ENCODE measurements at regions not wholly inside any gene's neighbourhood (a gene's known extent, or its start where the extent isn't known, plus 50 kb on each side); places are given as distances from the start of the nearest gene placed in this dataset.
"Not testable (repeated sequence)": the region's sequence is repeated elsewhere in the genome, so short reads cannot be mapped to it uniquely, and the experiment has no call there.

DNA sequence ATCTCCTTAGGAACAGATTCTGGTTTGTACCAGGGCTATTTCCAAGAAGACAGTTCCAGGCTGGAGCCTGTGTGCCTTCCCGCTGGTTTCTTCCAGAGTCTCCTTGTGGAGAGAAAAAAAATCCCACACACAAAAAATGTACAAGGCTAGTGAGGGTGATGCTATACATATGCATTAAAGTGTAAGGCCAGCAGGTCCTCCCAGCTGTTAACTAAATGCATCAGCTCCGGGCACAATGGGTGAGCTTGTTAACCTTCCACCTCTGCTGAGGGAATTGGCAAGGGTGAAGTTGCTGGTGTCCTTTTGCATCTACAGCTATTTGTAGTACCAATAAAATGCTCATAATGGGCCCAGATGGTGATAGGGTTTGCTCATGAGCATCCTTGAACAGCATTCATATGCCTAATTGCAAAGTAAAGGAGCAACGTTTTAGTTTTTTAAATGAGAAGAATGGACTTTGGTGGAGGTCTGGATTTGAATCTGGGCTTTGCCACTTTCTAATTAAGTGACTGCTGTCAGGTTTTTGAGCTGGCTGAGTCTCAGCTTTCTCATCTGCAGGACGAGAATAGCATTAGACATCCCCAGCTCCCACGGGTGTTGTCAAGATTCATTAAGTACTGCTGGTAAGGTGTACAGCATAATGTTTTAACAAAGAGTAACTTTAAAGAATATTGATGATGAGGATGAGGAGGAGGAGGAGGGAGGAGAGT lies 361.8 kb downstream of the QKI start:
- no peak for DNase-seq

DNA sequence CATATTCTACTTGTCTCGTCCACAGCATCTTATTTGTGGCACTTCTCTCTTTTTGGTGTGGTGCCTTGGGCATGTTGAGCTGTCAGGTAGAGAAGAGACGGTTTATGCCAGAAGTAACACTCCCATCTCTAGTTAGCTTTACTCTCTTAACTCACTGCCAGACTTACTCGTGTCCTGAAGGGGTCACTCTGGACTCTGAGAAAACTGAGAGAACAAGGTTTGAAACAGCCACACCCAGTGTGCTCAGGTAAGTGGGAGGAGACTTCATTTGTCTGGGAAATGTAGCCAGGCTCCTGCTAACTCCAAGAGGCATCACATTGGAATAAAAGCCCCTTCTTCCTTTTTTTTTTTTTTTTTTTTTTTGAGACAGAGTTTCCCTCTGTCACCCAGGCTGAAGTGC lies 360.8 kb downstream of the QKI start:
- peak in 1 of 3 experiments; percentile 13 for DNase-seq

DNA sequence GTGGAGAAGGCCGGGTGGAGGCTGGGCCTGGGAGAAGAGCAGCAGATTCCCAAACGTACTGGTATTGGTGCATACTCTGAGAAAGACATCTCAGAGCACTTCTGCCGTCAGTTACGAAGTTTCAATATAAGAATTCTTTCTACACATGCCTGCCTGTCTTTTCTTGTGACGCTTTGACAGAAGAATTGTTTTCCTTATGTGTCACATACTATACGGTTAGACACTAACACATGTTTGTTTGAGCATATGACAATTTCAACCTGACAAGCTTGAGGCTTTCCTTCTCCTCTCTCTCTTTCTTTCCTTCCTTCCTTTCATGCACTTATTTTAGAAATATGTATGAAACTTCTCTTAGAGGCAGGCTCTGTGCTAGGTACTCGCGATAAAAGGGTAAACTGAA lies 360.0 kb downstream of the QKI start:
- DNase-seq, result no peak

DNA sequence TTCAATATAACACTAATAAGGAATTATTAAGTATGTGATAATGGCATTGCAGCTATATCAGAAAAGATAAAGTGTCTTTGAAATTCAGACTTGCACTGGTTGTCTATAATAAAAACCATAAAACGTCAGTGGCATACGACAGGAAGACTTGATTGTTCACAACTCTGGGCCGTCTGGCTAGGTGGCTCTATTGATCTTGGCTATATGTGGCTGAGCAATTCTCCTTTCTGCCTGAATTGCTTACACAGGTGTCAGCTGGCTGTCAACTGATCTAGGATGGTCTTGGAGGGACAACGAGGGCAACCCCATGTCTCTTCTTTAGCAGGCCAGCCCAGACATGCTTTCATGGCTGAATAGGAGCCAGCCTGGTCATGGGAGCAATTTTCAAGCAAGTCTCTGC lies 359.1 kb downstream of the QKI start:
- DNase-seq, result no peak

DNA sequence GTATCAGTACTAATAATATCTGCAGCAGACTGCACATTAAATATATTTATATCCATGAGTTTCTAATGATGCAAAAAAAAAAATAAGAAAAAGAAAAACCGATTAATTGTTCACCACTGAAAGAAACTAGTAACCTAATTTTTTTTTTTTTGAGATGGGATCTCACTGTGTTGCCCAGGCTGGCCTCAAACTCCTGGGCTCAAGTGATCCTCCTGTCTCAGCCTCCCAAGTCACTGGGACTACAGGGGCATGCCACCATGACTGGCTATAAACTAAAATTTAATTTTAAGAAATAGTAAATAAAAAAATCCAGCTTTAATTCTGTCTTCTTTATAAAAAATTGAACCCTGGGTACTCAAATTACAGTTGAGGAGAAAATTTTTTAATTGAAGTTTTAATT lies 358.2 kb downstream of the QKI start:
- no peak for DNase-seq

DNA sequence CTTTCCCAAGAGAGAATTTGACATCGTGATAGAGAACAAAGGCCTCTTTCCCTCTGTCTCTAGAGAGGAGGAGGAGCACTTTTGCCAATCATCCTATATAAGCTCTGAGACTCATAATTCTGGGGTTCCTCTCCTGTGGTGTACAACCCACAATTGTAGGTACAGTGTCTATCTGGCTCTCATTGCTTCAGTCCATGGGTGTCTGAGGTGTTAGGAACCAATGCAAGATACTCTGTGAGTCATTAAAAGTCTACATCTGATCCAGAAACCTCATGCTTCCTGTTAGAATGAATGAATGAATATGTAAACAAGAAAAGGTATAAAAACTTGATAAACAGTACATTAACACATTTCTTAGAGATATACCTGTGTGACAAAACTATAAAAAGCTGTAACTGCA lies 356.7 kb downstream of the QKI start:
- DNase-seq, result no peak

DNA sequence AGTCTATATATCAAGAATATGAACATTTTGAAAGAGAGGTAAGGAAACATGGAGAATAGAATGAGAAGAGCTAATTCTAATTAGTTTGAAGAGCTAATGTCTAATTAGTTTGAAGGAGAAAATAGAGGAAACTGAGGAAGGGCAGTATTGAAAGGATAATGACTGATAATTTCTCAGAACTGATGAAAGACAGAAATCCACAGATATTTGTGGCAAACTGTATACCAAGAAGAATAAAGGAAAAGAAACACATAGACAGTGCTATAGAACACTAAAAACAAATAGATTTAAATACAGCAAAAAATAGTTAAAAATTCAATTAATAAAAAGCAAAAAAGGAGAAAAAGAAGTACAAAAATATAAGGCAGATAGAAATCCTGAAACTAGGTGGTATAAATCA lies 354.4 kb downstream of the QKI start:
- DNase-seq, result no peak

DNA sequence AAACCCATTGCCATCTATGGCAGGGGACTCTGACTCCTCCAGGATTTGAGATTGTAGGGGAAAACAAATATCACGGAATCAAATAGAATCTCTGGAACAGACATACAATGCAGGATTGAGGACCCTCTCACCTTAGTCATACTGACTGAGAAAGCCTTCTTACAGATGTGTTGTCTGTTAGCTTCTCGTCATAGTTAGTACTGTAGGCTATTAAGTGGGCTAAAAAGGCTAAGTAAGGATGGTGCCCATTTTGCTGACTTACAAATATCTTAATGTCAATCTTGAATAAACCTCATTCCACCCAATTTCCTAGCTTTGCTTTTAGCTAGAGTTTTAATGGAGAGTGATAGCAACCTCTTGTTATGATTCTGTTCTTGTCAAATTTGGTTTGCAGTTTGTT lies 352.4 kb downstream of the QKI start:
- DNase-seq, result no peak

DNA sequence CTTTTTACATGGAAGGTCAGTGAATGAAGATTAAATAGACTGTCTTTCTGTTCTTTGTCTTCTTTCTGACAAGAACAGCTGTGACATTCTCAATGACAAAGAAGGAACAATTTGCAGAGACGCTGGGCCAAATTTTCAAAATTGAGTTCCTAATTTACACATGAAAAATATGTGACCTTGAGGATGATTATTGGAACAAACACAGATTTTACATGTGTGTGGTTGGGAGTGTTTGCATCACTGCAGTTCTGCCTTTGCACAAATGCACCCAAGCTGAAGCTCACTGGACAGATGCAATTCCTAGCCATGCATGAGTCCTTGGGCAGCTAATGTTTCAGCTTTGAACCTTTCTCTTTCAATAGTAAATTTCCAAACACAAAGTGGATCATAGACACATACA lies 350.8 kb downstream of the QKI start:
- DNase-seq, result no peak

DNA sequence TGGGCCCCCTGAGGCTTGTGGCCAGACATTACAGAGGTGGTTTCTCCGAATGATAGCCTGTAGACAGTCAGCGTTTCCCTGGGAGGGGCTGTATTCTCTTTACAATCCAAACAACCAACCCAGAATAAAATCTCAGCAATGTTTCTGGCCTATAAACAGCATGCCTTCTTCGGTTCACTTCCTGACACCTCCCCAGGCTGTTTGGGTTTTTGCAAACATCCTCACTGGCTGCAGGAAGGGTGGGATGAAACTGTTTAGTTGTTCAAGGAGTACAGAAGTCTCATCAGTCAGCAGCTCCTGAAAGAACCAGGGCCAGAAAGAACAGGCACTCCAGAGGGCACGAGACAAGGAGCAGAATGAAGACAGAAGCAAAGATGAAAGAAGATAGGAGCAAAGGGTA lies 350.0 kb downstream of the QKI start:
- no peak for DNase-seq

DNA sequence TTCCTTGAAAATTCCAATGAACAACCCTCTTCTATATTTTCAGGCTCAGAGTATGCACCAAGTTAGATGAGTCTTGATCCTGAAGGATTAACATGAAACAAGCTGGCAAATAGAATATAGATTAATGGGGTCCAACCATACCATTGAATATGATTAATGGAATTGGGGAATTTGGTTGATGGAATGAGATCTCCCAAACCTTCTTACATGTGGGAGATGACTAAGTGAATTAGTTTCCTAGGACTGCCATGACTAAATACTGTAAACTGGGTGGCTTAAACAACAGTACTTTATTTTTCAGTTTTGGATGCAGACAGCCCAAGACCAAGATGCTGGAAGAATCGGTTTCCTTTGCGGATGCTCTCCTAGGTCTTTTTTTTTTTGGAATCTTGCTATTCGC lies 347.0 kb downstream of the QKI start:
- no peak for DNase-seq

DNA sequence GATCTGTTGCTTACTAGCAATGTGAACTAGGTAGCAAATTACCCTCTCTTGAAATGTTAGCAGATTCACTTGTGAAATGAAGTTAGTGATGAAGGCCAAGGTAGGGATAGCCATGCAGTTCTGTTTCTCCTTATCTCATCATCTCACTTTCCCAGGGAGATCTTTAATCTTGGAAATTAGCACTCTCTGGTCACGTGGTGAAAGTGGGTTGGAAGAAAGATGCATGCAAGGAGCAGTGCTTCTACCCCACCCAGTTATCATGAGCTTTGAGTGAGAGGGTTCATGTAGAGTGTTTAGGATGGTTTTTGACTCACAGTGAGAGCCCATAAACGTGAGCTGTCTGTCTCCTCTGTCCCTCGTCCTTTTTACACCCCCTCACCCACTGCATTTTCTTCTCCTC lies 346.3 kb downstream of the QKI start:
- DNase-seq, result no peak

DNA sequence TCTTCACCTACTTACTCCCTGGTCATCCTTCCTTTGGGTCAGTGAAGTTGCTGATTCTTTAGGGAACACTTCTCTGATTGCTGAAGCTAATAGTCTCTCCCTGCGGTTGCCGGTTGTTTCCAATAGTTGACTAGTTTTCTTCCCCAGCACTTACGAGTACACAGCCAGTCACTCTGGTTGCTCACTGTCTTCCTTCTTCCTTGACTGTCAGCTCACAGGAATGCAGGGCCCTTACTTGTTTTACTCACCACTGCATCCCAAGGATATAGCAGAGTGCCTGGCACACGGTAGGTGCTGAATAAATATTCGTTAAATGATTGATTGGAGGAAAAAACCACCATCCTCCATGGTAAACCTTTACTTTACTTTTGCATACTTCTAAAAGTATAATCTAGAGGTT lies 345.0 kb downstream of the QKI start:
- DNase-seq, result no peak

DNA sequence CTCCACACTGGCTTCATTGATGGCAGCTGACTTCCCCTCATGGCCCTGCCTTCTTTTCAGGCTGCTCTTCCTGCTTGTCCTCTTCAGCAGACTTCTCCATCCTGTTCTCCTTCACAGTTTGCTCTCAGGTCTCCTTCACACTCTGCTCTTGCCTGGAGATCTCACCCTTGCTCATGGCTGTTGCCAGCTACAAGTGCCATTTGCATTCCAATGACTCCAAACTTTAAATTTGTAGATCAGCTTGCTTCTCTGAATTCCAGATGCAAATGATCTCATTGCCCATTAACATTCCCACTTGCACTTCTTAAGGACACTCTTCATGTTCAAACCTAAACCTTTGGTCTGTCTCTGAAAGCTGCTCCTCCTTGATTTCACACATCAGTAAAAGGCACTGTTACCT lies 343.0 kb downstream of the QKI start:
- DNase-seq, result no peak

DNA sequence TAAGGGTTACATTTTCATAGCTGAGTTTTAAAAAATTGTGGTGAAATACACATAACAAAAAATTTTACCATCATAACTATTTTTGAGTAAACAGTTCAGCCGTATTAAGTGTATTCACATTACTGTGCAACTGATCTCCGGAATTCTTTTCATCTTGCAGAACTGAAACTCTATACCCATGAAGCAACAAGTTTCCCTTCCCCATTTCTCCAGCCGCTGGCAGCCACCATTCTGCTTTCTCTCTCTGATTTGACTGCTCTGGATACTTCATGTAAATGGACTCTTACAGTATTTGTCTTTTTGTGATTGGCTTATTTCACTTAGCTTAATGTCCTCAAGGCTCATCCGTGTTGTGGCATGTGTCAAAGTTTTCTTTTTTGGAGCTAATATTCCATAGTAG lies 341.6 kb downstream of the QKI start:
- no peak for DNase-seq

DNA sequence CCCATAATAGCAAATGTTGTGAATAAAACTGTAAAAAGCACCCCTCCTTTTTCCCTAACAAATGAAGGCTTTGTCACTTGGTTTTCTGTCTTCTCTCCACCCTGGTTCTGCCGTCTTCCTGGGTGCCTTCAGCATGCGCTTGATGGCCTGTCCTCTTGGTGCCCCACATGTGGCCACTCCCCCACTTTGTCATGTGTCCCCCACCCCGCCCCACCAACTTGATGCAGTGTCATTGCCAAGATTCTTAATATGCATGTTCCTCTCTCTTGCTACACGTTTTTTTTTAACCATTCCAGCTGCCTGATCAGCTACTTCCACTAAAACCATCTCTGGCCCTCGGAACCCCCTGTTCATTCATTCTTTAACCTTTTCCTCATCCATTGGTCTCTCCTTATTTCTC lies 340.3 kb downstream of the QKI start:
- DNase-seq, result no peak

DNA sequence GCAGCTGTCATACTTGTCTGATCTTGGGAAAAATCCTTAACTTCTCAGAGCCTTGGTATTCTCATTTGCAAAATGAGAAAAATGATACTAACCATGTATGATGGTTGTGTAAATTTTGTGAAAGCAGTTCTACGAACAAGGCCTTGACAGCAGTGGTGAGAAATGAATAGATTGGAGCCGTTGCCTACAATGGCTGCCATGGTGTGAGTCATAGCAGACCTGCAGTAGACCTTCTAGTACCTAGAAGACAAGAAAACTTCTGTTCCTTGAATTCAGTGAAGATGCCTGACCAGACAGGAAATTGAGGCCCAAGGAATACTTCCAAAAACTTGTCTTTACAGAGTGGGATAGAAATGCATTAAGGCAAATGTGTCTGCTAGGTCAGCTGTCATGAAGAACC lies 338.9 kb downstream of the QKI start:
- no peak for DNase-seq

DNA sequence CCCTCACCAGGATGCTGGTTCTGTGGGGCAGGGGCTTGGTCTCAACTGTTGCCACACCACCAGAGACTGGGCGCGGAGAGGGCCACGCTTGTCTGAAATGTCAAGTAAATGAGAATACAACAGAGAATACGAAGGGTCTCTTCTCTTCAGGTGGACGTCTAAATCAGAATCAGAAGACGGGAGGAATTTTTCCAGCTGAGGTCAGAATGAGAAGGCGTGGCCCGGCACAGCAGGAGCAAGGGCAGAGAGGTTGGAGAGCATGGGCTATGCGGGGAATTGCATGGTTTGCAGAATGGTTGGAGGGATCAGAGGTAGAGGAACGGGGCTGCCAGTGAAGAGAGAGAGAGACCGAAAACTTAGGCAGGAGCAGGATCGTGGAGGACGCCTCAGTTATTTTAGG lies 337.9 kb downstream of the QKI start:
- no peak for DNase-seq

DNA sequence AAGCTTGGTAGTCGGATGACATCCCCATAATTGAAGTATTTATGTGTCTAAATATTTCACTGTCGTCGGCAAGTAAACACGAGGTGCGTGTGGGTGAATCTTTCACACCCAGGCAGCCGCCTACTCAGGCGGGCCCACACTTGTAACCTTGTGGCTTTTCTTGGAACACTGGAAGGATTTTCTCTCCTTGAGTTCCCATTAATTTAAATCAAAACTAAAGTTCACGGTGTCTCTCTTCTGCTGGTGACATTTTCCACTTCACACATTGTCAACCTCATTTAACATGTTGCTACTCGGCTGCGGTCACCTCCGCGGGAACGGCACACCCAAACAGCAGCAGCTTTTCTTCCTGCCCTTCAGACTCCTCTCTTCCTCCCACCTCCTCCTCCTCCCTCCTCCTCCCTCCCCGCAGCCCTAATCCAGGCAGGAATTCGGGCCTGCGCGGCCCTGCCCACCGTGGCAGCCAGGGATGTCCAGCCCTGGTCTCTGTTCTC lies 336.6 kb downstream of the QKI start:
- DNase-seq, result no peak

DNA sequence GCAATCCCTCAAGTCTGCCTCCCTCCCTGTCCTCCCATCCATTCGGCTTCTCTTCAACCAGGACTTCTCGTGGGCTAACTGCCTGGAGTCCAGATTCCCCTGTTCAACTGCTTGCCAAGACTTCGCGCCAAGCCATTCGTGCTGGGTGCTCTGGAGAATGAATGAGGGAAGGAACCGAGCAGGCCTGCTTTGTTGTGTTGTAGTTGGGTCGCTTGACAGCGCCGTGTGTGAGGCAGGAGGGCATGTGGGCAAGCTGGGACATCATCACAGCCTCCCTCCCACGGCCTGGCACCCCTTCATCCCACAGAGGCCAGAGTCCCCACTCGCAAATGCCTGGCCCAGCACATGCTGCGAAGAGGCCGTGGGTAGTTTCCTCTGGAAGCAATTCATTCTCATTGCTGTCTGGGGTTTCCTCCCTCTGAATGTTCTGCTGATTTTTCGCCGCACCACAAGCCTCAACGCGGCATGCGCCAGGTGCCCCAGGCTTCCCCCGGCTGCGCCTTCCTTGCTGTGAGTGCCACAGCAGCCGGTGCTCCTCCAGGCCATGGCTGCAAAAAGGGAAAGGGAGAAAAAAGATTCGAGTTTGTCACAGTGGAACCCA lies 336.0 kb downstream of the QKI start:
- no peak for DNase-seq

DNA sequence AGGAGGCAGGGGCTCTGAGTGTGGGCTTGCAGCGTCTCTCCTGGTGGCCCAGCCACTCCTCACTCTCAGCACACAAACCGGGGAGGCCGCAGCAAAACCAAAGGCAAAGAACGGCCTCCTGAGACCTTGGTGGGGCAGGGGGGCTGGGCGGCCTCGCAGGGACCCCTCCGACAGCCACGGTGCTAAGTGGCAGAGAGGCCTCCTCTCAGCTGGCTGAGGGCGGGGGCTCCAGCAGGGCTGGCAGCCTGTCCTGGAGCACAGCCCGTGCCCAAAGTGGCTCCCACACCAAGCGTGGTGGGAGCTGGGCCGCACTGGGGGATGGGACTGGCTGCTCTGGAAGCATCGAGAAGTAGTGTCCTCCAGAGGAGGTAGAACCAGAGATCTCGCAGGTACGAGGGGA lies 334.4 kb downstream of the QKI start:
- DNase-seq, result no peak

DNA sequence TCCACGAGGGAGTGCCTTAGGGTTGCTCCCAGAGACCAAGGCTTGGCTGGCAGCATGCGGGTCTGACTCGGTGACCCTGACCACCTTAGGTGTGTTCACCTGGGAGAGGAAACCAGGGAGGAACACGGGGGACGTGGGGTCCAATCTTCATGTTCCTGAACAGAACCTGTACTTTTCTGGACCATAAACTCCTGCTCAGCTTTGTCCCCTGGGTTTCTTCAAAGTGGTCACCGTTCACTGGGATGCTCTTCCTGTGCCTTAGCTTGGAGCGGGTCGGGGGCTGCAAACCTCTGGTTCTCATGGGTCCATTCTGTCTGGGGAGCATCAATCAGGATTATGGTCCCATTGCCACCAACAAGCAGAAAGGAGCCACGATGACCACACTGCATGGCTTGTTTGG lies 333.5 kb downstream of the QKI start:
- DNase-seq, result no peak

DNA sequence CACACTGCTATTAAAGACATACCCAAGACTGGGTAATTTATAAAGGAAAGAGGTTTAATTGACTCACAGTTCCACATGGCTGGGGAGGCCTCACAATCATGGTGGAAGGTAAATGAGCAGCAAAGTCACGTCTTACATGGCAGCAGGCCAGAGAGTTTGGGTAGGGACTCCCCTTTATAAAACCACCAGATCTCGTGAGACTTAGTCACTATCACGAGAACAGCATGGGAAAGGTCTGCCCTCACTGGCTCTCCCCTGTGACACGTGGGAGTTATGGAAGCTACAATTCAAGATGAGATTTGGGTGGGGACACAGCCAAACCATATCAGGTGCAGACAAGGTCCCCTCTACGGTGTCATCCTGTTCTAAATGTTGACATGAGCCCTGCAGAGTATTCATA lies 332.5 kb downstream of the QKI start:
- DNase-seq, result not testable (repeated sequence)

DNA sequence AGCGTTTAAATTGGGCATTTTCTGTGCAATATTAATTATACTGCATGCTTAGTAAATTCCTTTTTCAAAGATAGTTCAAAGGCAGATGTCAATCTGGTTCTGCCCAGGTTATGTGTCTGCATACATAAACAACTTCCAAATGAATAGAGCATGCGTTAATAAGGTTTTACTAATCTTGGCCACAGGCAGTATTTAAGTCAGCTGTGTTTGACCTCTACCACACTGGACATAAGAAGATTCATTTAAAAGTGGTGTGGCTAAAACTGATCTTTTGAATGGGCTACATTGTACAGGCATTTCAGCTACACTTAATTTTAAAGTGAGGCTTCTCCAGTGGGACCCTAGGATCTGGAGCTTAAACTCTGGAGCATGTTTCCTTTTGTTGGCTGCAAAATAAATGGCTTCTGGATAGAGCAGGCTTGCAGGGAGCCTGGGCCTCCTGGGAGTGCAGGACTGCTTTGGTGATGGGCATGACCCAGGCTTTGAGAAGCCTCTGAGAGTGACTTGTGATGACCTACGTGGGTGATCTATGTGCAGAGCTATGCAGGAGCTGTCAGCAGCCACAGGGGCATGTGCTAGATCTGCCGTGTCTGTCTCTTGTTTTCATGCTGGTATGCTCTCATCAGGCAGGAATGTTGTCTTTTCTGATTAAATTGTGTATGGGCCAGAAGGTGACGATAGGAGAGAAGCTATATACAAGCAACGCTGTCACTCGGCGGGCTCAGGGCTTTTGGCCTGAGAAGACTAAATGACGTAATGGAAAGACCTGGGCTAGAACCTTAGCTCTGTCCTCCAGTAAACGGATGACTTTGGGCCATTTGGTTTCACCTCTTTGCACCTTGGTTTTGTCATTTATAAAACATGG lies 331.2 kb downstream of the QKI start:
- DNase-seq, result no peak
